Breast epithelium (tissue), 3 donors: ENCODE measurements at regions not wholly inside any gene's neighbourhood (a gene's known extent, or its start where the extent isn't known, plus 50 kb on each side); places are given as distances from the start of the nearest gene placed in this dataset.

Experiments used
- CTCF ChIP-seq, 3 donors: fragments of 450-650 bp; IDR thresholded peaks; one replicate each; pipeline ENCODE4 v1.5.1; 2016 to 2017; ENCODE audit warnings: antibody characterized with exemption in 3 of 3, mild to moderate bottlenecking in 3 of 3, moderate library complexity in 3 of 3
- POLR2A ChIP-seq: fragments of 450-650 bp; IDR thresholded peaks from one replicate; pipeline ENCODE4 v1.6.1; 2016; ENCODE audit warnings: antibody characterized with exemption, mild to moderate bottlenecking, moderate library complexity
- POLR2AphosphoS5 ChIP-seq, 3 donors: sonication (generic); formaldehyde crosslinking; IDR thresholded peaks; one replicate each; pipeline ENCODE4 v1.6.1; 2017; ENCODE audit warnings: antibody characterized with exemption in 3 of 3

DNA sequence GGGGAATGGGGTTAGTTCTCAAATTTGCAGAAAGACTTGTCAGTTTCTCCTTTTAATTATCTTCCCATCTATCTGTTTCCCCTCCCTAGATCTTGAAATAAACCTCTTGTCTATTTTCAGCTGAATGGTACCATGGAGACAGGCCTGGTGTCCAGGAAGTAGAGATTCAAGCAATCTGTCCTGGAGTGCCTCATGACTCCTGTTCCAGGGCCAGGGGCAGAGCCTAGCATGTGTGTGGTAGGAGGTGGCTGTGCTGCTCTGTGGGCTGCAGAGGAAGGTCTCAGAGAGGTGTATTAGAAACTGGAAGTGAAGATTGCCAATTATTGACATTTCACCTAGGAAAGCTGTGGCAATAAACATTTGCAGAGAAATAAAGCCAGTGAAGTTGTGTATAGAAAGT is 175.8 kb upstream of the ATP10B start:
- TF ChIP-seq CTCF (IDR thresholded peaks at IDR 0.05) (no peak), POLR2A (no peak), POLR2AphosphoS5 (IDR thresholded peaks at IDR 0.05) (no peak)
